Astrocyte of the cerebellum (primary cell): ENCODE measurements at regions not wholly inside any gene's neighbourhood (a gene's known extent, or its start where the extent isn't known, plus 50 kb on each side); places are given as distances from the start of the nearest gene placed in this dataset.

ENCODE experiments used
- DNase-seq: peaks from one replicate; pipeline ENCODE4 v3.0.0-alpha.2; 2011; ENCODE audit warnings: low read depth
- H3K4me3 ChIP-seq: 2 replicates; pipeline ENCODE4 v1.5.1; 2011; ENCODE audit warnings: mild to moderate bottlenecking, low read depth, low read length, moderate library complexity
- CTCF ChIP-seq: IDR thresholded peaks from 2 replicates; pipeline ENCODE4 v1.5.1; 2012; ENCODE audit warnings: low read length, low read depth, moderate library complexity, mild to moderate bottlenecking; ENCODE audit errors: missing control alignments
- in situ Hi-C: cut with HindIII; loops from 2 replicates; pipeline ENCODE4 v1.10.0; 2017; ENCODE audit warnings: low sequenced_read_pairs

DNA sequence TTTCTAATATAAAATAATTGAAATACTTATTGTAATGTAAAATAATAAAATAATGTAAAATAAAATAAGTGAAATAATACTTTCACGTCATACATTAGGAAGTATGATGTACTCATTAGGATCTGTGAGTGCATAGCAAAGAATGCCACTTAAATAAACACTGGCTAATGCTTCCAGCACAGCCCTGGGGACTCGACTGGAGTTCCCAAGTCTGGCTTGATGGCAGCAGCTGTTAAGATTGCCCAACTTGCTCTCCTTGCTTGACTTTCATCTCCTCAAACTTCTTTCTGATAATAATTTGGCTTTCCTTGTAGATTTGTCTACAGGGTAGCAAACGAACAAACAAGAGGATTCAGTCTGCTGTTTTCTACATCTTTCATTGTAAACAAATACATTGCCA lies 191.9 kb downstream of the COG6 start:
- TF ChIP-seq CTCF = no peak
- in situ Hi-C loops = no loop called here
- DNase-seq = no peak

GRCh38 chr13:39855236-39855635 lies 199.8 kb downstream of the COG6 start:
- TF ChIP-seq CTCF = no peak
- H3K4me3 ChIP-seq = no peak overlapping the region
- DNase-seq = no peak
- in situ Hi-C loops = no loop called here

More for the DNA sequence above, 191.9 kb downstream of the COG6 start:
- H3K4me3 ChIP-seq = no peak overlapping the region

- TF ChIP-seq CTCF = no peak
- in situ Hi-C loops = no loop called here
- no peak for DNase-seq
- H3K4me3 ChIP-seq = no peak overlapping the region
Observed at GRCh38 chr13:39856714-39857113, 201.3 kb downstream of the COG6 start.

GRCh38 chr13:39858794-39859193 lies 203.3 kb downstream of the COG6 start:
- DNase-seq = no peak
- H3K4me3 ChIP-seq = no peak overlapping the region
- no peak for TF ChIP-seq CTCF
- in situ Hi-C loops = no loop called here

GRCh38 chr13:39859898-39860297 lies 204.4 kb downstream of the COG6 start:
- TF ChIP-seq CTCF = no peak
- in situ Hi-C loops = no loop called here
- no peak overlapping the region for H3K4me3 ChIP-seq
- no peak for DNase-seq

GRCh38 chr13:39862900-39863299 lies 207.4 kb downstream of the COG6 start:
- in situ Hi-C loops = no loop called here
- no peak for TF ChIP-seq CTCF
- no peak overlapping the region for H3K4me3 ChIP-seq
- DNase-seq = no peak

DNA sequence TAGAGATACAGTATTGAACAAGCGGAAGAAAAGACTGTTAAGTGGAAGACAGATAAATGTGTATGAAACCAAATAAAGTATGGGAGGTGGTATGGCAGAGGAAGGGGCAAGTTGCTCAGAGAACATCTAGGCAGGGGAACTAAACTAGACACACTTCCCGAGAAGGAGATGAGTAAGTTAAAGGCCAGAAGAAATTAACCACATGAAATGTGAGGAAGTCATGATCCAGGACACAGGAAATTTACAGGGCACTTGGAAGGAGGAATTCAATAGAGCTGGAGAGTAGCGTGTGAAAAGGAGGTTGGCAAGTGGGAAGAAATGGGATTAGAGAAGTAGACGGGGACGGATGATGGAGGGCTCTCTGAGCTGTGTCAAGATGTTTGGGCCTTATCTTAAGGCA lies 208.8 kb downstream of the COG6 start:
- H3K4me3 ChIP-seq = no peak overlapping the region
- in situ Hi-C loops = no loop called here
- no peak for DNase-seq
- TF ChIP-seq CTCF = no peak
